ENCODE measurements at regions not wholly inside any gene's neighbourhood (a gene's known extent, or its start where the extent isn't known, plus 50 kb on each side); places are given as distances from the start of the nearest gene placed in this dataset.
A peak's percentile ranks its signal among the peaks of the same experiment; 100 is the strongest.

- DNase-seq: no peak
Observed at GRCh38 chr3:140821493-140821892, 120.1 kb upstream of the SLC25A36 start.

- DNase-seq: no peak
Observed at GRCh38 chr3:140822401-140823047, 119.1 kb upstream of the SLC25A36 start.

- DNase-seq: no peak
Observed at GRCh38 chr3:140823106-140823505, 118.5 kb upstream of the SLC25A36 start.

- DNase-seq: no peak
Observed at GRCh38 chr3:140827894-140828293, 113.7 kb upstream of the SLC25A36 start.

- DNase-seq: no peak
Observed at GRCh38 chr3:140828585-140828984, 113.1 kb upstream of the SLC25A36 start.

GRCh38 chr3:140829796-140830195 lies 111.8 kb upstream of the SLC25A36 start:
- DNase-seq: no peak

- no peak for DNase-seq
Observed at GRCh38 chr3:140830391-140830790, 111.2 kb upstream of the SLC25A36 start.

GRCh38 chr3:140832883-140833282 lies 108.8 kb upstream of the SLC25A36 start:
- DNase-seq: no peak

- no peak for DNase-seq
Observed at GRCh38 chr3:140834266-140835037, 107.2 kb upstream of the SLC25A36 start.

GRCh38 chr3:140842984-140843649 lies 98.5 kb upstream of the SLC25A36 start:
- no peak for DNase-seq

GRCh38 chr3:140843656-140844055 lies 98.0 kb upstream of the SLC25A36 start:
- no peak for DNase-seq

GRCh38 chr3:140844072-140844471 lies 97.6 kb upstream of the SLC25A36 start:
- DNase-seq: no peak

GRCh38 chr3:140845882-140846281 lies 95.8 kb upstream of the SLC25A36 start:
- no peak for DNase-seq

GRCh38 chr3:140848666-140849065 lies 93.0 kb upstream of the SLC25A36 start:
- no peak for DNase-seq

- DNase-seq: no peak
Observed at GRCh38 chr3:140850210-140850955, 91.3 kb upstream of the SLC25A36 start.

GRCh38 chr3:140854961-140855360 lies 86.7 kb upstream of the SLC25A36 start:
- no peak for DNase-seq

GRCh38 chr3:140856905-140857304 lies 84.7 kb upstream of the SLC25A36 start:
- DNase-seq: peak in 1 of 2 experiments; percentile 21

- no peak for DNase-seq
Observed at GRCh38 chr3:140857993-140858392, 83.6 kb upstream of the SLC25A36 start.

GRCh38 chr3:140859592-140860336 lies 81.9 kb upstream of the SLC25A36 start:
- peak; percentile 73 to 92 for DNase-seq

- DNase-seq: peak; percentile 82 to 83
Observed at GRCh38 chr3:140863580-140864009, 78.0 kb upstream of the SLC25A36 start.

- no peak for DNase-seq
Observed at GRCh38 chr3:140870351-140870750, 71.3 kb upstream of the SLC25A36 start.

GRCh38 chr3:140871022-140871421 lies 70.6 kb upstream of the SLC25A36 start:
- DNase-seq: no peak

All from NCI-H2081 (cell line).